Thyroid gland (tissue), 4 donors: ENCODE measurements at regions not wholly inside any gene's neighbourhood (a gene's known extent, or its start where the extent isn't known, plus 50 kb on each side); places are given as distances from the start of the nearest gene placed in this dataset.
A peak's percentile ranks its signal among the peaks of the same experiment; 100 is the strongest.

Experiments used
- DNase-seq, 2 donors: peaks; one replicate each; pipeline ENCODE4 v3.0.0-alpha.2; 2019
- H3K27ac ChIP-seq, 3 donors: fragments of 200-600 bp; sonication (generic); 1 replicate in 2 of 3; 2 replicates in 1 of 3; pipeline ENCODE4 v1.5.1; 2016 to 2019; ENCODE audit warnings: mild to moderate bottlenecking in 1 of 3, moderate library complexity in 1 of 3
- H3K27me3 ChIP-seq: fragments of 200-600 bp; sonication (generic); one replicate; pipeline ENCODE4 v1.5.1; 2019
- H3K36me3 ChIP-seq, 2 donors: fragments of 200-600 bp; sonication (generic); one replicate each; pipeline ENCODE4 v1.5.1; 2016 to 2019
- H3K4me1 ChIP-seq, 2 donors: fragments of 200-600 bp; sonication (generic); one replicate each; pipeline ENCODE4 v1.5.1; 2017 to 2019
- H3K4me3 ChIP-seq, 3 donors: fragments of 200-600 bp; sonication (generic); replicated peaks in 1 of 3; 1 replicate in 2 of 3; 2 replicates in 1 of 3; pipeline ENCODE4 v1.5.1; 2016; ENCODE audit warnings: mild to moderate bottlenecking in 1 of 3
- H3K9me3 ChIP-seq: fragments of 200-600 bp; sonication (generic); one replicate; pipeline ENCODE4 v1.5.1; 2017
- CTCF ChIP-seq, 6 experiments: fragments of 200-600 bp in 3 of 6; fragments of 450-650 bp in 3 of 6; sonication (generic) in 3 of 6; IDR thresholded peaks; one replicate each; pipeline ENCODE4 v1.5.1; 2016 to 2019; ENCODE audit warnings: antibody characterized with exemption in 6 of 6, mild to moderate bottlenecking in 2 of 6, inconsistent platforms in 1 of 6, moderate library complexity in 1 of 6
- POLR2A ChIP-seq, 2 donors: fragments of 450-650 bp; IDR thresholded peaks; one replicate each; pipeline ENCODE4 v1.6.1; 2017; ENCODE audit warnings: antibody characterized with exemption in 2 of 2, mild to moderate bottlenecking in 2 of 2, moderate library complexity in 1 of 2
- WGBS, 2 donors: methylation state at CpG; one replicate each; pipeline ENCODE4 v1.1.5; 2017; 5-methylcytosine and 5-hydroxymethylcytosine counted together
- intact Hi-C: fragments of 100-400 bp; cut with DNase I; formaldehyde crosslinking; loops from one replicate; pipeline ENCODE4 v1.15.1; 2023

GRCh38 chrX:69024161-69024736, 141.0 kb downstream of the PJA1 start:
- TF ChIP-seq POLR2A (IDR thresholded peaks at IDR 0.05) (no peak), CTCF (IDR thresholded peaks at IDR 0.05) (no peak)
- H3K4me3 ChIP-seq: no peak overlapping the region
- intact Hi-C loops: no loop called here

GRCh38 chrX:69022430-69022829, 142.8 kb downstream of the PJA1 start:
- Histone ChIP-seq H3K4me1 (peaks cover 4 to 22% of the 10 kb centered on the region in 2 donors), H3K27ac (no peak overlapping the region), H3K36me3 (no peaks in the 10 kb centered on the region), H3K9me3 (no peaks in the 10 kb centered on the region), H3K27me3 (no peaks in the 10 kb centered on the region), H3K4me3 (no peak overlapping the region)
- TF ChIP-seq POLR2A (IDR thresholded peaks at IDR 0.05) (no peak), CTCF (IDR thresholded peaks at IDR 0.05) (no peak)
- no peak for DNase-seq
- intact Hi-C loops: no loop called here

More at GRCh38 chrX:69024161-69024736, 141.0 kb downstream of the PJA1 start:
- 27 to 31% methylated on average over 2 to 5 of the region's 10 CpGs for WGBS, 2 donors
- H3K36me3 ChIP-seq: no peaks in the 10 kb centered on the region
- H3K4me1 ChIP-seq: peaks cover 4 to 22% of the 10 kb centered on the region in 2 donors
- peak; percentile 84 for DNase-seq
- no peaks in the 10 kb centered on the region for H3K9me3 ChIP-seq
- no peaks in the 10 kb centered on the region for H3K27me3 ChIP-seq
- H3K27ac ChIP-seq: peak overlapping the region; percentile 31 to 55 (median 45)

- DNase-seq: no peak
- no peaks in the 10 kb centered on the region for H3K36me3 ChIP-seq
- no peaks in the 10 kb centered on the region for H3K9me3 ChIP-seq
- peaks cover 4 to 21% of the 10 kb centered on the region in 2 donors for H3K4me1 ChIP-seq
- H3K27me3 ChIP-seq: no peaks in the 10 kb centered on the region
- intact Hi-C loops: no loop called here
- no peak overlapping the region for H3K27ac ChIP-seq
- 85 to 91% methylated on average over 7 to 10 of the region's 10 CpGs for WGBS, 2 donors
- no peak overlapping the region for H3K4me3 ChIP-seq
- TF ChIP-seq CTCF (IDR thresholded peaks at IDR 0.05): no peak
- no peak for TF ChIP-seq POLR2A (IDR thresholded peaks at IDR 0.05)
Observed at GRCh38 chrX:69021141-69021960, 143.9 kb downstream of the PJA1 start.

GRCh38 chrX:69020316-69020715, 144.9 kb downstream of the PJA1 start:
- intact Hi-C loops: no loop called here
- H3K27me3 ChIP-seq: peaks cover 4% of the 10 kb centered on the region
- H3K27ac ChIP-seq: no peak overlapping the region
- H3K9me3 ChIP-seq: no peaks in the 10 kb centered on the region
- H3K4me3 ChIP-seq: no peak overlapping the region
- no peaks in the 10 kb centered on the region for H3K36me3 ChIP-seq
- WGBS, 2 donors: 83 to 95% methylated on average over 3 of the region's 3 CpGs
- DNase-seq: no peak
- H3K4me1 ChIP-seq: peaks cover 3 to 21% of the 10 kb centered on the region in 2 donors
- TF ChIP-seq POLR2A (IDR thresholded peaks at IDR 0.05): no peak
- TF ChIP-seq CTCF (IDR thresholded peaks at IDR 0.05): no peak
